ENCODE measurements at regions not wholly inside any gene's neighbourhood (a gene's known extent, or its start where the extent isn't known, plus 50 kb on each side); places are given as distances from the start of the nearest gene placed in this dataset.

DNA sequence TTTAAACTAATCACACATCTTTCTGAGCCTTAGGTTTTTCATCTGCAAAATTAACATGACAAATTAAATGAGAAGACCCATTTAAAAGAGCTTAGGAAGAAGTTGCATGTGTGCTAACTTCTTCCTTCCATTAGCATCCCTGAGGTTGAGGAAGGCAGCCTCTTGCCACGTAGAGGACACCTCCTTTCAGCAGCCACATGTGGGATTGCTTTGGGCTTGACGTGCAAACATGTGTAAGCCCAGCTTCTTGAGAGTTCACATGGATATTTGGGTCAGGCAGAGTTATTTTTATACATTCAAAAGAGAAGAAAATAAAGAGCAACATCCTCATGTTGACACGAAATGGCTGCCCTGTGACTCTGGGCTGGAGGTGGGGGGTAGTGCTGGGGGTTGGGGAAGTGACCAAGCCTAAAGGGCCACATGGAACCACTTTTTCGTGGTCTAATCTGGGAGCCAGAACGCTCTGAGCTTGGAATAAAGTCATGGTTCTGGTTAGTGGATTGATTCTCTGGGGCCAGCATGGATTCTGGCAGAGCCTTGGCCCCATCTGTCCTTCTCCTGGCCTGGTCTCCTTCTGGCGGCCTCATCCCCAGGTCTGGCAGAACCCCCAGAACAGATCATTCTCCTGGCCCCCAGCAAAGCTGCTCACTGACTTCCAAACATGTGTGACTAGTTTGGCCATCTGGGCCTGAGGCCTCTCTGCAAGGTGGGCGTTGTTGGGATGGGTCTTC, 137.1 kb upstream of the USP24 start:
- no peak for DNase-seq
- Mint-ChIP-seq H3K27me3 (ENCODE audit: insufficient read depth) (peaks cover 6% of the 10 kb centered on the region), H3K27ac (no peak overlapping the region), H3K9me3 (no peaks in the 10 kb centered on the region), H3K4me3 (no peak overlapping the region), H3K36me3 (ENCODE audit: low read depth) (no peaks in the 10 kb centered on the region), H3K4me1 (ENCODE audit: low read depth) (no peaks in the 10 kb centered on the region)
- TF ChIP-seq, protein P1, sequence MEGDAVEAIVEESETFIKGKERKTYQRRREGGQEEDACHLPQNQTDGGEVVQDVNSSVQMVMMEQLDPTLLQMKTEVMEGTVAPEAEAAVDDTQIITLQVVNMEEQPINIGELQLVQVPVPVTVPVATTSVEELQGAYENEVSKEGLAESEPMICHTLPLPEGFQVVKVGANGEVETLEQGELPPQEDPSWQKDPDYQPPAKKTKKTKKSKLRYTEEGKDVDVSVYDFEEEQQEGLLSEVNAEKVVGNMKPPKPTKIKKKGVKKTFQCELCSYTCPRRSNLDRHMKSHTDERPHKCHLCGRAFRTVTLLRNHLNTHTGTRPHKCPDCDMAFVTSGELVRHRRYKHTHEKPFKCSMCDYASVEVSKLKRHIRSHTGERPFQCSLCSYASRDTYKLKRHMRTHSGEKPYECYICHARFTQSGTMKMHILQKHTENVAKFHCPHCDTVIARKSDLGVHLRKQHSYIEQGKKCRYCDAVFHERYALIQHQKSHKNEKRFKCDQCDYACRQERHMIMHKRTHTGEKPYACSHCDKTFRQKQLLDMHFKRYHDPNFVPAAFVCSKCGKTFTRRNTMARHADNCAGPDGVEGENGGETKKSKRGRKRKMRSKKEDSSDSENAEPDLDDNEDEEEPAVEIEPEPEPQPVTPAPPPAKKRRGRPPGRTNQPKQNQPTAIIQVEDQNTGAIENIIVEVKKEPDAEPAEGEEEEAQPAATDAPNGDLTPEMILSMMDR (IDR thresholded peaks at IDR 0.05) = no peak

DNA sequence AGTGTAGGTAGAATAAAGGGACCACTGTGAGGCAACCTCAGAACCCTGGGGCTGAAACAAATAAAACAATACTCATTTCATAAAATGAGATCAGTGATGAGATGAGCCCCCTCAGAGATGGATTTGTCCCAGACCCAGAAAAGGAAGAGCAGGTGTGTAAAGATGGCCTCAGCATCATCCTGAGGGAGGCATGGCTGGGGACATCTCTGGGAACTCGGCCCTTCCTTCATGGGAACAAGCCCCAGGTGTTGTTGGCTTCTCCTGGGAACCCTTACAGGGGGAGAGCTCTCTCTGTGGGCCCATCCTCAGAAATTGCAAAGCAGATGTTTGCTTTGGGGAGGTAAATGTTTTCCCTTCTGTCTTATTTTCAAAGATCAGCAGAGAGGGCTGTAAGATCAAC, 133.2 kb upstream of the USP24 start:
- H3K27ac Mint-ChIP-seq = no peak overlapping the region
- no peaks in the 10 kb centered on the region for H3K9me3 Mint-ChIP-seq
- peaks cover 6% of the 10 kb centered on the region for H3K27me3 Mint-ChIP-seq (ENCODE audit: insufficient read depth)
- H3K4me3 Mint-ChIP-seq = no peak overlapping the region
- no peaks in the 10 kb centered on the region for H3K36me3 Mint-ChIP-seq (ENCODE audit: low read depth)
- DNase-seq = no peak
- H3K4me1 Mint-ChIP-seq (ENCODE audit: low read depth) = no peaks in the 10 kb centered on the region
- TF ChIP-seq, protein P1 (IDR thresholded peaks at IDR 0.05) = no peak

DNA sequence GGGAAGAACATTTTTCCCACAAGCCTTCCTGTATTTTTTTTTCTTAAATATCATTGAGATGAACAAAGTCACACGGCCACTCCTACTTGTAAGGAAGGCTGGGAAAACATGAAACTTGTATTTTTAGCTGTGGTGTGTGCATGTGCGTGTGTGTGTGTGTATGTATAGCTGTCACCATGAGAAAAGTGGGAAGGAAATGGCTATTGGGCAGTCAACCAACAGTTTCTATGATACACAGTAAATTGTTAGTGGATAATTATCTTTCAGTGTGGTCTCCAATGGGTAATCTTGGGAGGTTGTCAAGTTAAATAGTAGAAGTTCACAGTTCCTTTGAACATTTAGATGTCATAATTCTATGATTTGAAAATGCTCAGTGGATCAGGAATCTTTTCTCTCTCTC, 132.7 kb upstream of the USP24 start:
- Mint-ChIP-seq H3K27ac (no peak overlapping the region), H3K4me1 (ENCODE audit: low read depth) (no peaks in the 10 kb centered on the region), H3K9me3 (no peaks in the 10 kb centered on the region), H3K27me3 (ENCODE audit: insufficient read depth) (peaks cover 6% of the 10 kb centered on the region), H3K36me3 (ENCODE audit: low read depth) (no peaks in the 10 kb centered on the region), H3K4me3 (no peak overlapping the region)
- TF ChIP-seq, protein P1 (IDR thresholded peaks at IDR 0.05) = no peak
- DNase-seq = no peak

DNA sequence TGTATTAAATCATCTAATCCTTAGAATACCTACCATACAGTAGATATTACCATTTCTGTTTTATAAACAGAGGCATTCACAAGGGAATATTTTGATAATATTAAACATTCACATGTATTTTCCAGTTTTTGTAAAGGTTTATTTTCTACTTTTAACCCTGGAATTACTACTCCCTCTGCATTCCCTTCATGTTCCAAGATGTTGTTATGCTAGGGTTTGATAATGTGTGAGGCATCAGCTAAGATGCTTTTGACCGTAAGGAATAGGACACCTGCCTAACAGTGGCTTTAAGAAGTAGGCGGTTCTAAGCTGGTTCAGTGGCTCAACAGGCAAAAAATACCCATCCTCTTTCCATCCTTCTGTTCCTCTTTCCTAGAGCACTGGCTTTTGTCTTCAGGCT, 131.9 kb upstream of the USP24 start:
- TF ChIP-seq, protein P1 (IDR thresholded peaks at IDR 0.05) = no peak
- Mint-ChIP-seq H3K4me1 (ENCODE audit: low read depth) (no peaks in the 10 kb centered on the region), H3K27me3 (ENCODE audit: insufficient read depth) (peaks cover 2% of the 10 kb centered on the region), H3K9me3 (no peaks in the 10 kb centered on the region), H3K4me3 (no peak overlapping the region), H3K27ac (no peak overlapping the region), H3K36me3 (ENCODE audit: low read depth) (no peaks in the 10 kb centered on the region)
- DNase-seq = no peak

DNA sequence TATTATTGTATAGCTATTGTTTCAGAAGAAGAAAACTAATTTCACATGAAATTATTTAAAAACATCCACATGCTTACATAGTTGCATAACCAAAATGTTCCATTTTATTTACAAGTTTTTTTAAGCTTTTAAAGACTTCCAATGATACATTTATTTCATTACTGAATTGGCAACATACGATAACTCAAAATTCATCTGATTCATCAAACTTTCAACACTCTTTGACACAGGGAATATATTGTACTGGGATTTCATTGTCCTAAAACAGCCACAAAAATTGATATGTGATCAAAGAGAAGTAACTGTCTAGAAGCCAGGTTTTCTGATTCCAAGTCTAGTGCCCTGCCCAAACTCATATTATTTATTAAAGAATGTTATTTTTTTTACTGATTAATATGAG, 131.4 kb upstream of the USP24 start:
- Mint-ChIP-seq H3K9me3 (no peaks in the 10 kb centered on the region), H3K4me1 (ENCODE audit: low read depth) (no peaks in the 10 kb centered on the region), H3K27me3 (ENCODE audit: insufficient read depth) (peaks cover 2% of the 10 kb centered on the region), H3K36me3 (ENCODE audit: low read depth) (no peaks in the 10 kb centered on the region), H3K27ac (no peak overlapping the region), H3K4me3 (no peak overlapping the region)
- TF ChIP-seq, protein P1 (IDR thresholded peaks at IDR 0.05) = no peak
- no peak for DNase-seq
